GM21390 (cell line): ENCODE measurements at regions not wholly inside any gene's neighbourhood (a gene's known extent, or its start where the extent isn't known, plus 50 kb on each side); places are given as distances from the start of the nearest gene placed in this dataset.

Experiments
- ATAC-seq: cut with Tn5 transposase; IDR thresholded peaks from one replicate; pipeline ENCODE4 v1.9.1; 2021; ENCODE audit not compliant: unreplicated experiment

GRCh38 chr2:37858400-37858711 is 66.7 kb upstream of the RMDN2 start:
- no peak for ATAC-seq

DNA sequence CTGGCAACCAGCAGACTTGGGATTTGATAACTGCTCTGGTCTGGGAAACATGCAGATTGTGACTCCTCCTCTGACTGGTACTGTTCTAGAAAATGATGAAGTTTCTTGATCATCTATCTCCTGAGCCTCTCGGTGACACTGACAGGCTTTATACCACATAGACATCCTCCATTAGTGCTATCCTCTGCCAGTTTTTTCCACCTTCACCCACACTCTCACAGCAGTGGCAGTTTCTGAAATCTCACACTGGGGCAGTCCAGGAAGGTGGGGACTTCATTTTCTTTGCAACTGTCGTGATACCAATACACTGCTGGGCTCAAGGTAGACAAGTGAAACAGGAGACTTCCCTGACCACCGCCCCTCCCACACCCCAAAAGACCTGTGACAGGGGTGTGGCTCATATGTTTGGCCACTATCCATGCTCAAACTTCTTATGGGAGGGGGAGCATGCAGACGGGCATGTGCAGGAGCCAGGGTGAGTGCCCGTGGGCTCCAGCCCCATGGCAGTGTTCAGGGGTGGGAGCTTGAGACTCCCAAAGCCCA is 66.3 kb upstream of the RMDN2 start:
- no peak for ATAC-seq

- no peak for ATAC-seq
Observed at GRCh38 chr2:37862620-37863019, 62.5 kb upstream of the RMDN2 start.

DNA sequence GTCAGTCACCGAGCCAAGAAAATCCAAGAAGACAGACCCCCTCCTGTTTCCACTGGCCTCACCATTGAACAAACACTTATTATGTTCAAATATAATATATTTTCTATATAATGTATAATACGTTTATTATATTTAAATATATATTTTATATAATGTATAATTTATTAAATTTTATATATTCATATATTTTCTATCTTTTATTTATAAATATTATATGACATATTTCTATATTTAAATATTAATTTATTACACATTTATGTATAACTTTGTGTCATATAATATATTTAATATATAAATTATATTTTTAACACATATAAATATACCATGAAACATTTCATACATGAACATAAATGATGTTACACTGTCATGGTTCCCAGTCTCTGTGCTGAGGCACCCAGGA is 60.9 kb upstream of the RMDN2 start:
- no peak for ATAC-seq

GRCh38 chr2:37865640-37866039 is 59.4 kb upstream of the RMDN2 start:
- ATAC-seq, result no peak

- ATAC-seq, result no peak
Observed at GRCh38 chr2:37866171-37866934, 58.7 kb upstream of the RMDN2 start.

DNA sequence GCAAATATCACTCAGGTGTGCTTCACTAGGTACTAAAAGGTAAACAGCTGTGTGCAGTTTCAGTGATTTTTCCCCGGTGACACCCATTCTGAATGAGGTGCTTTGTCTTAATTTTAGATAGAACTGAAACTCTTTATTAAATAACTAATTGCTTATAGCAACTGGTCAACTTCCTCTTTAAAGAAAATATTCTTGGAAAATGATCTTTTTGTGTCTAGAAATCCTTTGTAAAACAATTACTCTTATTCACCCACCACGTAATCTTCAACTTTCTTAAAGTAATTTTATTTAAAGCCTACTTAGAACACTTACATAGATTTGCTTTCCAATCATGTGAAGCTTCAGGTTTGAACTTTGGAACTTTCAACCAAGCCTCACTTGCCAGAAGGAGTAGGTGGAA is 57.9 kb upstream of the RMDN2 start:
- ATAC-seq, result no peak

DNA sequence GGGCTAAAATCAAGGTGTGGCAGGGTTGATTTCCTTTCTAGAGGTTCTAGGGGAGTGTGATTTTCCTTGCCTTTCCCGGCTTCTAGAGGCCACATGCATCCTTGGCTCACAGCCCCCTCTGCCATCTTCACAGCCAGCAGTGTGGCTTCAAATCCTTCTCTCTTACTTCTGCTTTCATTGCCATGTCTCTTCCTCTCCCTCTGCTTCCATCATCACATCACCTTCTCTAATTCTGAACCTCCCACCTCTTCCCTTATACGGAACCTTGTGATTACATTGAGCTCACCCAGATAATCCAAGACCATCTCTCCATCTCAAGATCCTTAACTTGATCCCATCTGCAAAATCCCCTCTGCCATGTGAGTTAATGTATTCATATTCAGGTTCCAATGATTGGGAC is 56.2 kb upstream of the RMDN2 start:
- no peak for ATAC-seq

- ATAC-seq, result no peak
Observed at GRCh38 chr2:37869304-37869703, 55.8 kb upstream of the RMDN2 start.

- no peak for ATAC-seq
Observed at GRCh38 chr2:37869771-37870170, 55.3 kb upstream of the RMDN2 start.

DNA sequence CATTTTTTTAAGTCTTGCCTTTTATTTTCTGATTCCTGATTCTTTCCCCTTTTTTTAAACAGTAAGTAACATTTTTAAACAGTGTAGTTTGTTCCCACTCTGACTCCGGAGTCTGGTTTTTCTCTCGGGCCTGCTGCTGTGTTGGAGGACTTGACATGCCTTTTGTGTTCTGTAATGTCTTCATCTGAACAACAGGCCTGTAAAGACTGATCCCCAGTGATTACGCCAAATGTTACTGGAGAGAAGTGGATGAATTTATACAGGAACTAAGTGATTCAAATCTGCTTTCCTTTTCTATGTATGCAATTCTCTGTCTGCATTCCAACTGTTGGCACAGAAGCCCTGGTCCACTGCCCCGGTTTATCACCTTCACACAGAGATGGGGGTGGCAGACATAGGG is 54.3 kb upstream of the RMDN2 start:
- ATAC-seq, result no peak

GRCh38 chr2:37871456-37872191 is 53.5 kb upstream of the RMDN2 start:
- peak; percentile 71 for ATAC-seq

GRCh38 chr2:37872192-37872750 is 52.8 kb upstream of the RMDN2 start:
- ATAC-seq, result no peak

DNA sequence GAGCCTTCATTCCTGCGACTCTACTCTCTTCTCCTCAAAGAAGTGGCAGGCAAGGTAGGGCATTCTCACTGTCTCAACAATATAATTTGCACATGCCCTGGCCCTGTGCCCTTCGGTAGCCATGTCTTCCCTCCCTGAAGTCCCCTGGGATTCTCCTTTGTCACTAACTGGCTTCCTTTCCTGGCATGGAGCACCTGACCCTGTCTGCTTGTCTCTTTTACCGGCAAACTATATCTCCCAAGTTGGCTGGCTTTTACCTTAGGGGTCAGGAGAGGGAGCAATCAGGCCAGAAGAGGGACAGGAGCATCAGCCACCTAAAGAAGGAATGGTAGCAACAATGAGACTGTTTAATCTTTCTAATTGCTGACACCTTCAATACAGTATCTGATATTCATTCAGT is 51.9 kb upstream of the RMDN2 start:
- ATAC-seq, result no peak

DNA sequence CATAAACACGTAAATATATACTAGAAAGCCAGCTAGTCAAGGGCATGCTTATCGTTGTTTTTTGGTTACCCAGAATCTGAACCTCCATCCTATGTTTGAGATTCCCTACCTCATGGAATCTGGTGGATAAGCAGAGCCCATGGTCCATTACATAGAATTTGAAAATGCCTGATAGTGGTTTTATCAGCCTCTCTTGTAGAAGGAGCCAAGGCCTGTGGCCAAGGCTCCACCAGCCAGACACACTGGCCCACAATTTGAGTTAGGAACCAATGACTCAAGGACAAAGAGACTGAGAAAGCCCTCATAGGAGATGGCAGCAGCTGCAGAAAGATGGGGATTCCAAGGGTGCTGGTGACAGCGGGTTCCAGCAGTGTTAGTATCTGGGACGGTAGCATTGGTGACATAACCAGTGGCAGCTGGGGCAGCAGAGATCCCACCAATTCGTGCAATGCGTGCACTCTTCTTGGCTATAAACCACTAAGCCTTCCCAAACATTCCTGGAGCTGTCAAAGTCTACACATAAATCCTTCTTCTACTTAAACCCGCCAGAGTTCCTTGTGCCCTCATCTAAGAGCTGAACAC is 51.2 kb upstream of the RMDN2 start:
- ATAC-seq, result no peak

GRCh38 chr2:37874470-37874869 is 50.6 kb upstream of the RMDN2 start:
- ATAC-seq, result peak; percentile 41
